Spleen (tissue), 7 donors: ENCODE measurements at regions not wholly inside any gene's neighbourhood (a gene's known extent, or its start where the extent isn't known, plus 50 kb on each side); places are given as distances from the start of the nearest gene placed in this dataset.

Experiments used
- POLR2A ChIP-seq, 3 donors: fragments of 450-650 bp; IDR thresholded peaks; one replicate each; pipeline ENCODE4 v1.5.1; 2017; ENCODE audit warnings: antibody characterized with exemption in 3 of 3, mild to moderate bottlenecking in 1 of 3
- POLR2AphosphoS5 ChIP-seq, 3 donors: sonication (generic); formaldehyde crosslinking; IDR thresholded peaks; one replicate each; pipeline ENCODE4 v1.5.1; 2017; ENCODE audit warnings: antibody characterized with exemption in 3 of 3
- TF ChIP-seq, protein P1 (sequence below), 11 experiments: fragments of 200-600 bp in 7 of 11; fragments of 450-650 bp in 4 of 11; sonication (generic) in 4 of 11; IDR thresholded peaks in 8 of 11; conservative IDR thresholded peaks in 3 of 11; 1 replicate in 7 of 11; 2 replicates in 4 of 11; pipeline versions ENCODE4 v1.4.0 to v1.8.0; 2016 to 2021; ENCODE audit warnings: antibody characterized with exemption in 11 of 11, inconsistent platforms in 4 of 11, mild to moderate bottlenecking in 1 of 11
- donor health status: DM: no; HTN: no; CAD: no; lungs with moderate emphysema.
- donor health status: DM: no; HTN: no; CAD: no.
- donor health status: DM: no; HTN: no; CAD: no.

DNA sequence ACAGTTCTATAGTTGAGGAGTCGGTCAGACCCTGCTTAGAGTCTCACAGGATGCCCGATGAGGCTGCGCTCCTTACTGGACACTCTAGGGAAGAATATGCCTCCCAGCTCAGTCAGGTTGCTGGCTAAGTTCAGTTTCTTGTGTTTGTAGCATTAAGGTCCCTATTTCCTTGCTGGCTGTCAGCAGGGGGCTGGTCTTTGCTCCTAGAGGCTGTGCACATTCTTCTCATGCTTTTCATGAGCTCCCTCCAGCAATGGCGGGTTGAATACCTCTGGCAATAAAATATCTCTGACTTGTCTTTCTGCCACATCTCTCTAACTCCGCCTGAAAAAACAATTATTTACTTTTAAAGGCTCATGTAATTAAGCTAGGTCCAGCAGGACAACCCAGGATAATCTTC is 79.4 kb upstream of the DNAJC10 start:
- TF ChIP-seq, protein P1, sequence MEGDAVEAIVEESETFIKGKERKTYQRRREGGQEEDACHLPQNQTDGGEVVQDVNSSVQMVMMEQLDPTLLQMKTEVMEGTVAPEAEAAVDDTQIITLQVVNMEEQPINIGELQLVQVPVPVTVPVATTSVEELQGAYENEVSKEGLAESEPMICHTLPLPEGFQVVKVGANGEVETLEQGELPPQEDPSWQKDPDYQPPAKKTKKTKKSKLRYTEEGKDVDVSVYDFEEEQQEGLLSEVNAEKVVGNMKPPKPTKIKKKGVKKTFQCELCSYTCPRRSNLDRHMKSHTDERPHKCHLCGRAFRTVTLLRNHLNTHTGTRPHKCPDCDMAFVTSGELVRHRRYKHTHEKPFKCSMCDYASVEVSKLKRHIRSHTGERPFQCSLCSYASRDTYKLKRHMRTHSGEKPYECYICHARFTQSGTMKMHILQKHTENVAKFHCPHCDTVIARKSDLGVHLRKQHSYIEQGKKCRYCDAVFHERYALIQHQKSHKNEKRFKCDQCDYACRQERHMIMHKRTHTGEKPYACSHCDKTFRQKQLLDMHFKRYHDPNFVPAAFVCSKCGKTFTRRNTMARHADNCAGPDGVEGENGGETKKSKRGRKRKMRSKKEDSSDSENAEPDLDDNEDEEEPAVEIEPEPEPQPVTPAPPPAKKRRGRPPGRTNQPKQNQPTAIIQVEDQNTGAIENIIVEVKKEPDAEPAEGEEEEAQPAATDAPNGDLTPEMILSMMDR (IDR thresholded peaks at IDR 0.05 in 8 of 11, conservative IDR thresholded peaks at IDR 0.05 in 3 of 11), result no peak
- no peak for TF ChIP-seq POLR2AphosphoS5 (IDR thresholded peaks at IDR 0.05)
- no peak for TF ChIP-seq POLR2A (IDR thresholded peaks at IDR 0.05)
